NCI-H1105 treated with DMSO at 0.1 percent for 48 hours (cell line): ENCODE measurements at regions not wholly inside any gene's neighbourhood (a gene's known extent, or its start where the extent isn't known, plus 50 kb on each side); places are given as distances from the start of the nearest gene placed in this dataset.

Experiments used
- DNase-seq: peaks from one replicate; lab custom pipeline; 2025; lab: John Stamatoyannopoulos, UW

- no peak for DNase-seq
Measured at GRCh38 chrX:141641138-141641537, 51.6 kb downstream of the SPANXA2 start.

GRCh38 chrX:141642979-141643378, 53.5 kb downstream of the SPANXA2 start:
- peak; percentile 32 for DNase-seq
